Upper lobe of left lung (tissue), 6 donors: ENCODE measurements at regions not wholly inside any gene's neighbourhood (a gene's known extent, or its start where the extent isn't known, plus 50 kb on each side); places are given as distances from the start of the nearest gene placed in this dataset.
"Not testable (repeated sequence)": the region's sequence is repeated elsewhere in the genome, so short reads cannot be mapped to it uniquely, and the experiment has no call there.

Source experiments
- ATAC-seq, 2 donors: fragments of 200-7000 bp; cut with Tn5 transposase; one replicate each; pipeline ENCODE4 v1.9.1; 2022; ENCODE audit warnings: mild to moderate bottlenecking in 2 of 2, moderate library complexity in 2 of 2; ENCODE audit not compliant: low FRiP score in 2 of 2
- DNase-seq, 2 donors: peaks; one replicate each; pipeline ENCODE4 v3.0.0-alpha.2; 2019 to 2020
- H3K27ac ChIP-seq, 4 donors: fragments of 200-600 bp; sonication (generic); one replicate each; pipeline ENCODE4 v1.5.1; 2016 to 2019
- H3K27me3 ChIP-seq, 4 donors: fragments of 200-600 bp; sonication (generic); one replicate each; pipeline ENCODE4 v1.5.1; 2017 to 2019
- H3K36me3 ChIP-seq, 4 donors: fragments of 200-600 bp; sonication (generic); one replicate each; pipeline ENCODE4 v1.5.1; 2016 to 2019
- H3K4me1 ChIP-seq, 4 donors: fragments of 200-600 bp; sonication (generic); one replicate each; pipeline ENCODE4 v1.5.1; 2018 to 2019
- H3K4me3 ChIP-seq, 4 donors: fragments of 200-600 bp; sonication (generic); one replicate each; pipeline ENCODE4 v1.5.1; 2017 to 2019; ENCODE audit warnings: mild to moderate bottlenecking in 2 of 4, moderate library complexity in 1 of 4
- H3K9me3 ChIP-seq, 4 donors: fragments of 200-600 bp; sonication (generic); one replicate each; pipeline ENCODE4 v1.5.1; 2018 to 2019
- EP300 ChIP-seq, 4 donors: sonication (generic); formaldehyde crosslinking; IDR thresholded peaks; one replicate each; pipeline ENCODE4 v1.5.1; 2017; ENCODE audit warnings: antibody characterized with exemption in 4 of 4, control low read depth in 2 of 4
- POLR2A ChIP-seq, 4 donors: fragments of 450-650 bp; IDR thresholded peaks; one replicate each; pipeline ENCODE4 v1.5.1; 2016 to 2017; ENCODE audit warnings: antibody characterized with exemption in 4 of 4, mild to moderate bottlenecking in 2 of 4
- POLR2AphosphoS5 ChIP-seq, 2 donors: sonication (generic); formaldehyde crosslinking; IDR thresholded peaks; one replicate each; pipeline ENCODE4 v1.5.1; 2017; ENCODE audit warnings: antibody characterized with exemption in 2 of 2
- WGBS, 2 donors: methylation state at CpG; one replicate each; pipeline ENCODE4 v1.1.5; 2017 to 2018; 5-methylcytosine and 5-hydroxymethylcytosine counted together
- TF ChIP-seq, protein P1 (sequence below), 6 experiments: fragments of 450-650 bp in 4 of 6; fragments of 200-600 bp in 2 of 6; sonication (generic) in 2 of 6; IDR thresholded peaks; one replicate each; pipeline ENCODE4 v1.5.1; 2016 to 2019; ENCODE audit warnings: antibody characterized with exemption in 6 of 6
- donor health status: DM: no; HTN: no; CAD: no; lungs with moderate emphysema.
- donor health status: DM: no; HTN: yes; CAD: no; lungs with severe emphysema.

DNA sequence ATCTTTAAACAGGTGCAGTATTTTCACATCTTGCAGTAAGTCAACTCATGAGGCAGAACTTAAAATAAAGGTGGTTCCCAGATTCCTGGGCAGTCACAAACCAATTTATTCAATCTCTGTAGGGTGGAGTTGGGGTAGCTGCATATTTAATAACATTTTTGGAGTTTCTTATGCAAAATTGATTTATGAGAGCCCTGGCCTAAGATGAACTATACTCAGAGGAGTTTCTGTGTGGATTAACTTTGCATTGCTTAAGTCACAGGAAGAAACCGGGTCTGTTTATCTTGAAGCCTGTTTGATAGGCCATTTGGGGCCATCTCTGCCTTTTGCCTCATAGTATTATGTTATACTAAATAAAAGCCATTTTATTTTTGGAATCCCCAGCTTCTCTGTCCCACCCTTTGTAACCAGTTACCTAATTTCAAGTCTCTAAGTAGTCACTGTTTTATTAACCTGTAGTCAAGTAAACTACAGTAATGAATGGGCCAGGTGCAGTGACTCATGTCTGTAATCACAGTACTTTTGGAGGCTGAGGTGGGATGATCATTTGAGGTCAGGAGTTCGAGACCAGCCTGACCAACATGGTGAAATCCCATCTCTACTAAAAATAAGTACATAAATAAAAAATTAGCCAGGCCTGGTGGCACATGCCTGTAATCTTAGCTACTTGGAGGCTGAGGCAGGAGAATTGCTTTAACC is 104.4 kb upstream of the FAM3C start:
- ATAC-seq: no peak
- Histone ChIP-seq H3K27me3 (no peaks in the 10 kb centered on the region), H3K9me3 (peaks cover 3 to 12% (median 8%) of the 10 kb centered on the region in 4 donors), H3K4me3 (no peak overlapping the region), H3K4me1 (no peaks in the 10 kb centered on the region), H3K27ac (no peak overlapping the region), H3K36me3 (no peaks in the 10 kb centered on the region)
- WGBS, 2 donors: 71 to 81% methylated on average over 2 of the region's 2 CpGs
- TF ChIP-seq POLR2A (IDR thresholded peaks at IDR 0.05): no peak
- no peak for TF ChIP-seq POLR2AphosphoS5 (IDR thresholded peaks at IDR 0.05)
- TF ChIP-seq, protein P1, sequence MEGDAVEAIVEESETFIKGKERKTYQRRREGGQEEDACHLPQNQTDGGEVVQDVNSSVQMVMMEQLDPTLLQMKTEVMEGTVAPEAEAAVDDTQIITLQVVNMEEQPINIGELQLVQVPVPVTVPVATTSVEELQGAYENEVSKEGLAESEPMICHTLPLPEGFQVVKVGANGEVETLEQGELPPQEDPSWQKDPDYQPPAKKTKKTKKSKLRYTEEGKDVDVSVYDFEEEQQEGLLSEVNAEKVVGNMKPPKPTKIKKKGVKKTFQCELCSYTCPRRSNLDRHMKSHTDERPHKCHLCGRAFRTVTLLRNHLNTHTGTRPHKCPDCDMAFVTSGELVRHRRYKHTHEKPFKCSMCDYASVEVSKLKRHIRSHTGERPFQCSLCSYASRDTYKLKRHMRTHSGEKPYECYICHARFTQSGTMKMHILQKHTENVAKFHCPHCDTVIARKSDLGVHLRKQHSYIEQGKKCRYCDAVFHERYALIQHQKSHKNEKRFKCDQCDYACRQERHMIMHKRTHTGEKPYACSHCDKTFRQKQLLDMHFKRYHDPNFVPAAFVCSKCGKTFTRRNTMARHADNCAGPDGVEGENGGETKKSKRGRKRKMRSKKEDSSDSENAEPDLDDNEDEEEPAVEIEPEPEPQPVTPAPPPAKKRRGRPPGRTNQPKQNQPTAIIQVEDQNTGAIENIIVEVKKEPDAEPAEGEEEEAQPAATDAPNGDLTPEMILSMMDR (IDR thresholded peaks at IDR 0.05): no peak
- no peak for TF ChIP-seq EP300 (IDR thresholded peaks at IDR 0.05)
- DNase-seq: no peak

DNA sequence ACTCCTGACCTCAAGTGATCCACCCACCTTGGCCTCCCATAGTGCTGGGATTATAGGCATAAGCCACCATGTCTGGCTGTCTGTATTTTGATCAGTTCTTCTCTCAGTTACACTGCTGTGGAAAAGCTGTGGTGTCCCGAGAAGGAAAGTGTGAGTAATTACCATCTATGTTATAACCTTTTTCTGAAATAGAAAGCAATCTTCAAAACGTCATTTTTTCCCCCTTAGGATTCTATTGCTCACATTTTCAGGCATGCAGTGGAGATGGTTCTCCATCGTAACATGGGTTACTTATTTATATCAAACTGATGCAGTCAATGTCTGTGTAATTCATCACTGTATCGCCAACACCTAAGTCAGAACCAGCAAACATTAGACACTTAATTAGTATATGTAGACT is 103.5 kb upstream of the FAM3C start:
- no peak for DNase-seq
- Histone ChIP-seq H3K27me3 (no peaks in the 10 kb centered on the region), H3K4me3 (no peak overlapping the region), H3K4me1 (no peaks in the 10 kb centered on the region), H3K9me3 (peaks cover 0 to 3% (median 0%) of the 10 kb centered on the region in 4 donors), H3K36me3 (no peaks in the 10 kb centered on the region), H3K27ac (no peak overlapping the region)
- 80 to 83% methylated on average over 4 of the region's 4 CpGs for WGBS, 2 donors
- no peak for ATAC-seq
- TF ChIP-seq POLR2A (IDR thresholded peaks at IDR 0.05) (no peak), EP300 (IDR thresholded peaks at IDR 0.05) (no peak), POLR2AphosphoS5 (IDR thresholded peaks at IDR 0.05) (no peak)
- TF ChIP-seq, protein P1 (IDR thresholded peaks at IDR 0.05): no peak

DNA sequence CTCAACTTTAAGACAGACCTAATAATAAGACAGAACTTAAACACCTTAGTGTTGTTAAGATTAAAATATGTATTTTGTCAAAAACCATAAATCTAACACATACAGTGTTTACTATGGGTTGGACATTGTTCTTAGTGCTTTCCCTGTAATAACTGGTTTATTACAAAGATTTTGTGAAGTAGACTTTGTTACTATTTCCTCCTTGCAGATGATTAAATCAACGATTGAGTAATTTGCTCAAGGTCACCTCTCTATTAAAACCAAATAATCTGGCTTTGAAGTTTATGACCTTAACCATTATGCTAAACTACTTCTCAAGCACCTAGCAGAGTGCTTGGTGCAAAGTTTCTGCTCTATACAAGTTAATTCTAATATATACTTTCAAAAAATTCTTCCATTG is 102.7 kb upstream of the FAM3C start:
- Histone ChIP-seq H3K9me3 (no peaks in the 10 kb centered on the region), H3K27me3 (no peaks in the 10 kb centered on the region), H3K36me3 (no peaks in the 10 kb centered on the region), H3K4me1 (no peaks in the 10 kb centered on the region), H3K27ac (no peak overlapping the region), H3K4me3 (no peak overlapping the region)
- DNase-seq (no peak), ATAC-seq (no peak)
- WGBS, 2 donors: 57 to 61% methylated on average over 1 of the region's 1 CpG
- TF ChIP-seq POLR2A (IDR thresholded peaks at IDR 0.05): no peak
- TF ChIP-seq, protein P1 (IDR thresholded peaks at IDR 0.05): no peak
- no peak for TF ChIP-seq POLR2AphosphoS5 (IDR thresholded peaks at IDR 0.05)
- no peak for TF ChIP-seq EP300 (IDR thresholded peaks at IDR 0.05)

DNA sequence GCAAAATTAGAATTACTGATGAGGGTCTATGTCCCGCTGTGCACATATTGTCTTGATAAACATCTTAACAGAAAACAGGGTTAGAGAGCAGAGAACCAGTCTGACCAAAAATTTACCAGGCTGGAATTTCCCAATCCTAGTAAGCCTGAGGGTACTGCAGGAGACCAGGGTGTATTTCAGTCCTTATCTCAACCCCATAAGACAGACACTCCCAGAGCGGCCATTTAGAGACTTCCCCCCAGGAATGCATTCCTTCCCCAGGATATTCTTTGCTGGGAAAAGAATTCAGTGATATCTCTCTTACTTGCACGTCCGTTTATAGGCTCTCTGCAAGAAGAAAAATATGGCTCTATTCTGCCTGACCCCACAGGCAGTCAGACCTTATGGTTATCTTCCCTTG is 101.4 kb upstream of the FAM3C start:
- WGBS, 2 donors: 87 to 95% methylated on average over 4 of the region's 4 CpGs
- not testable (repeated sequence) for DNase-seq, H3K27ac ChIP-seq, H3K36me3 ChIP-seq, H3K4me1 ChIP-seq, ATAC-seq, H3K27me3 ChIP-seq, H3K4me3 ChIP-seq, H3K9me3 ChIP-seq

DNA sequence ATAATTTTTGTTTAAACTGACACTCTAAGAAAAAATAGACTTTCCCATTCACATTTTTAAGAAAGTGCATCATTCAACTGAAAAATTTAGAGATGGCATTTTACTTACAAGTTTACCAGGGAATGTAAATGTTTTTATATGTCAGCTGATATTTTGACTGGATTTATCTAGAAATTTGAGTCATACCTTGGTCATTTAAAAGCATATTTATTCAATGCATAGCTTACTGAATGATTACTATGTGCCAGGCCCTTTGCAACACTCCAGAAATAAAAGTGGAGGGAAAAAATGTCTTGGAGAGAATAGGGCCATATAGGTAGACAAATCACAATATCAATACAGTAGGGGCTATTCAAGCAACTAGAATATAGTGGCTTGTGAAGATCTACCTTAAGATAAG is 98.4 kb upstream of the FAM3C start:
- H3K27me3 ChIP-seq: no peaks in the 10 kb centered on the region
- TF ChIP-seq EP300 (IDR thresholded peaks at IDR 0.05) (no peak), POLR2A (IDR thresholded peaks at IDR 0.05) (no peak), POLR2AphosphoS5 (IDR thresholded peaks at IDR 0.05) (no peak)
- TF ChIP-seq, protein P1 (IDR thresholded peaks at IDR 0.05): no peak
- DNase-seq (no peak), ATAC-seq (no peak)
- no peak overlapping the region for H3K4me3 ChIP-seq
- no peak overlapping the region for H3K27ac ChIP-seq
- no peaks in the 10 kb centered on the region for H3K4me1 ChIP-seq
- H3K9me3 ChIP-seq: no peaks in the 10 kb centered on the region
- no peaks in the 10 kb centered on the region for H3K36me3 ChIP-seq
